H54 (cell line): ENCODE measurements at regions not wholly inside any gene's neighbourhood (a gene's known extent, or its start where the extent isn't known, plus 50 kb on each side); places are given as distances from the start of the nearest gene placed in this dataset.

Source experiments
- DNase-seq: peaks from one replicate; pipeline ENCODE4 v3.0.0; 2011; ENCODE audit warnings: low spot score, mixed read lengths; ENCODE audit not compliant: insufficient read length
- FAIRE-seq: peaks from 3 replicates; lab custom pipeline; 2011; peaks lifted over from hg19 to GRCh38; lab: Jason Lieb, UNC
- POLR2A ChIP-seq: IDR thresholded peaks from 2 replicates; pipeline ENCODE4 v1.6.1; 2011; ENCODE audit warnings: low read depth, mild to moderate bottlenecking, low read length

GRCh38 chr3:87045473-87045872 lies 54.5 kb upstream of the VGLL3 start:
- no peak for TF ChIP-seq POLR2A
- DNase-seq, result no peak
- FAIRE-seq, result no peak

- DNase-seq (no peak), FAIRE-seq (no peak)
- no peak for TF ChIP-seq POLR2A
Measured at GRCh38 chr3:87044846-87045245, 53.9 kb upstream of the VGLL3 start.

GRCh38 chr3:87044409-87044808 lies 53.5 kb upstream of the VGLL3 start:
- DNase-seq (no peak), FAIRE-seq (no peak)
- TF ChIP-seq POLR2A, result no peak

GRCh38 chr3:87041191-87041590 lies 50.2 kb upstream of the VGLL3 start:
- FAIRE-seq (no peak), DNase-seq (no peak)
- TF ChIP-seq POLR2A, result no peak
